ENCODE measurements at regions not wholly inside any gene's neighbourhood (a gene's known extent, or its start where the extent isn't known, plus 50 kb on each side); places are given as distances from the start of the nearest gene placed in this dataset.
"Not testable (repeated sequence)": the region's sequence is repeated elsewhere in the genome, so short reads cannot be mapped to it uniquely, and the experiment has no call there.

DNA sequence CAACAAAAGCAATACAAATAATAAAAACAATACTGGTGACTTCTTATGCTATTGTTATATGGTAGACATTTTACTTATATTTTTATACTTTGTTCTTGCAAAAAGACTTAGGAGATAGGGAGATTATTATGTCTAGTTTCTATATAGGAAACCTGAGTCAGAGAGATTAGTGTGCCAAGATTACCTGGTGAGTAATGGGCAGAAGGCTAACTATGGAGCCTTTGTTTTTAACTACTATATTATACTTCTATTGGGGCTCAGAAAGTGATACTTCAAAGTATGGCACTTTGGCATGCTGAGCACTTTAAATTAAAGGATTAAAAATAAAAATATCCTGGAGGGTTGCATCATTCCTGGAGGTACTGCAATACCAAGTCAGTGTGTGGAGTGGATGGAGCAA is 117.5 kb upstream of the CLINT1 start:
- no peak for DNase-seq
- intact Hi-C loops (cut with DNase I; ENCODE audit: low total_unique reads), result no loop called here
- TF ChIP-seq POLR2A (IDR thresholded peaks at IDR 0.05) (no peak), POLR2AphosphoS5 (IDR thresholded peaks at IDR 0.05) (no peak), EP300 (IDR thresholded peaks at IDR 0.05) (no peak)
- TF ChIP-seq, protein P1, sequence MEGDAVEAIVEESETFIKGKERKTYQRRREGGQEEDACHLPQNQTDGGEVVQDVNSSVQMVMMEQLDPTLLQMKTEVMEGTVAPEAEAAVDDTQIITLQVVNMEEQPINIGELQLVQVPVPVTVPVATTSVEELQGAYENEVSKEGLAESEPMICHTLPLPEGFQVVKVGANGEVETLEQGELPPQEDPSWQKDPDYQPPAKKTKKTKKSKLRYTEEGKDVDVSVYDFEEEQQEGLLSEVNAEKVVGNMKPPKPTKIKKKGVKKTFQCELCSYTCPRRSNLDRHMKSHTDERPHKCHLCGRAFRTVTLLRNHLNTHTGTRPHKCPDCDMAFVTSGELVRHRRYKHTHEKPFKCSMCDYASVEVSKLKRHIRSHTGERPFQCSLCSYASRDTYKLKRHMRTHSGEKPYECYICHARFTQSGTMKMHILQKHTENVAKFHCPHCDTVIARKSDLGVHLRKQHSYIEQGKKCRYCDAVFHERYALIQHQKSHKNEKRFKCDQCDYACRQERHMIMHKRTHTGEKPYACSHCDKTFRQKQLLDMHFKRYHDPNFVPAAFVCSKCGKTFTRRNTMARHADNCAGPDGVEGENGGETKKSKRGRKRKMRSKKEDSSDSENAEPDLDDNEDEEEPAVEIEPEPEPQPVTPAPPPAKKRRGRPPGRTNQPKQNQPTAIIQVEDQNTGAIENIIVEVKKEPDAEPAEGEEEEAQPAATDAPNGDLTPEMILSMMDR (IDR thresholded peaks at IDR 0.05), result no peak

GRCh38 chr5:157972579-157972978 is 113.6 kb upstream of the CLINT1 start:
- Histone ChIP-seq H3K36me3 (no peaks in the 10 kb centered on the region), H3K9me3 (no peaks in the 10 kb centered on the region), H3K4me3 (no peak overlapping the region), H3K4me1 (peaks cover 0 to 18% (median 0%) of the 10 kb centered on the region in 4 donors), H3K27ac (peak overlapping the region in 1 of 5 donors; percentile 20), H3K27me3 (no peaks in the 10 kb centered on the region)
- no peak for DNase-seq
- TF ChIP-seq POLR2AphosphoS5 (IDR thresholded peaks at IDR 0.05) (no peak), EP300 (IDR thresholded peaks at IDR 0.05) (no peak), POLR2A (IDR thresholded peaks at IDR 0.05) (no peak)
- TF ChIP-seq, protein P1 (IDR thresholded peaks at IDR 0.05), result no peak
- 86 to 94% (median 90%) methylated on average over 6 of the region's 6 CpGs for WGBS, 5 donors
- intact Hi-C loops (cut with DNase I; ENCODE audit: low total_unique reads), result no loop called here

More for the DNA sequence above, 117.5 kb upstream of the CLINT1 start:
- H3K4me1 ChIP-seq, result peaks cover 0 to 14% (median 0%) of the 10 kb centered on the region in 4 donors
- H3K9me3 ChIP-seq, result no peaks in the 10 kb centered on the region
- H3K4me3 ChIP-seq, result no peak overlapping the region
- H3K27me3 ChIP-seq, result no peaks in the 10 kb centered on the region
- no peak overlapping the region for H3K27ac ChIP-seq
- H3K36me3 ChIP-seq, result no peaks in the 10 kb centered on the region

DNA sequence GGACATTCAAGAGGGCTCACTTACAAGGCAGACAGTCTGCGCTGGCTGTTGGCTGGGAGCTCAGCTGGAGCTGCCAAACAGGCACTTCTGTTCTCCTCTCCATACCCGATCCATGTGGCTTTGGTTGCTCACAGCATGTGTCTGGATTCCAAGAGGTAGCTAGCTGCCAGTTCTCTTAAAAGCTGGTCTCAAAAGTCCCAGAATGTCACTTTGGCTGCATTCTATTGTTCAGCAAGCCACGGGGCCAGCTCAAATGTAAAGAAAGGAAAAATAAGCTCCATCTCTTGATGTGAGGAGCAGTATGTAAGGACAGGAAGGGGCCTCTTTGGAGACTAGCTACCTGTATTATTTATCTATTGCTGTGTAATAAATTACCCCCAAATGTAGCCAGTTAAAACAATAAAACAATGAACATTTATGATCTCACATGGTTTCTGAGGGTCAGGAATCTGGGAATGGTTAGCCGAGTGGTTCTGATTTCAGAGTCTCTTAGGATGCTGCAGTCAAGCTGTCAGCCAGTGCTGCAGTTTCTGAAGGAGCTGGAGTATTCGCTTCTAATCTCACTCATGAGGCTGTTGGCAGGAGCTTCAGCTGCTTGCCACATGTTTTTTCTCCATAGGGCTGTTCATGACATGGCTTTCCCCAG is 112.7 kb upstream of the CLINT1 start:
- no peak overlapping the region for H3K4me3 ChIP-seq
- no peaks in the 10 kb centered on the region for H3K27me3 ChIP-seq
- DNase-seq, result peak in 1 of 2 donors; percentile 45
- TF ChIP-seq EP300 (IDR thresholded peaks at IDR 0.05) (no peak), POLR2A (IDR thresholded peaks at IDR 0.05) (no peak), POLR2AphosphoS5 (IDR thresholded peaks at IDR 0.05) (no peak)
- TF ChIP-seq, protein P1 (IDR thresholded peaks at IDR 0.05), result no peak
- no peaks in the 10 kb centered on the region for H3K9me3 ChIP-seq
- intact Hi-C loops (cut with DNase I; ENCODE audit: low total_unique reads), result no loop called here
- H3K4me1 ChIP-seq, result peaks cover 0 to 15% (median 0%) of the 10 kb centered on the region in 4 donors
- no peaks in the 10 kb centered on the region for H3K36me3 ChIP-seq
- 20 to 50% (median 30%) methylated on average over 5 of the region's 5 CpGs for whole genome bisulfite sequencing, 5 donors
- H3K27ac ChIP-seq, result peak overlapping the region in 1 of 5 donors; percentile 36

- 74 to 93% (median 80%) methylated on average over 5 to 6 of the region's 6 CpGs for WGBS, 5 donors
- H3K36me3 ChIP-seq; H3K9me3 ChIP-seq; DNase-seq; intact Hi-C loops (cut with DNase I; ENCODE audit: low total_unique reads); H3K27ac ChIP-seq; H3K27me3 ChIP-seq; H3K4me3 ChIP-seq: not testable (repeated sequence)
- H3K4me1 ChIP-seq, result peaks cover 0 to 13% (median 0%) of the 10 kb centered on the region in 4 donors
Observed at GRCh38 chr5:157968570-157968969, 109.6 kb upstream of the CLINT1 start.

DNA sequence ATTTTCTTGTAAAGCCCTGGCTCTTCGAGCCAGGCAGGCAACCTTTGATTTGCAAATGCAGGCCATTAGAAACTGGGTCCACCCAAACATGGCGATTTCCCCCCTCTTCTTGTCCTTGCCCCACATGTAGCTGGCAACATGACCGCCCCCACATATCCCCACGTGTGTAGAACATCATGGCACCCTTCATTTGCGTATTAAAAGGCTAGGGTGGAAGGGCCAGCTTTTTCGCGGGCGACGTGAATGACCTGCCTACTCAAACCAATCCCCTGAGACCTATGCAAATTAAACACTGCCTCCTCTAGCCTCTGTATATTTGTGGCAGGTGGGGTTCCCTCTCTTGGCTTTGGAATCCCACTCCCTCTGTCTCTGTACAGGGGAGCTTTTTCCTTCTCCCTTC is 107.0 kb upstream of the CLINT1 start:
- intact Hi-C loops (cut with DNase I; ENCODE audit: low total_unique reads), result no loop called here
- Histone ChIP-seq H3K27ac (no peak overlapping the region), H3K4me3 (no peak overlapping the region), H3K27me3 (no peaks in the 10 kb centered on the region), H3K4me1 (peaks cover 0 to 11% (median 5%) of the 10 kb centered on the region in 4 donors), H3K9me3 (no peaks in the 10 kb centered on the region), H3K36me3 (no peaks in the 10 kb centered on the region)
- no peak for TF ChIP-seq EP300 (IDR thresholded peaks at IDR 0.05)
- TF ChIP-seq, protein P1 (IDR thresholded peaks at IDR 0.05), result no peak
- TF ChIP-seq POLR2A (IDR thresholded peaks at IDR 0.05), result no peak
- 72 to 88% (median 86%) methylated on average over 9 of the region's 9 CpGs for WGBS, 5 donors
- no peak for DNase-seq
